Hepatocyte (in vitro differentiated cells): ENCODE measurements at regions not wholly inside any gene's neighbourhood (a gene's known extent, or its start where the extent isn't known, plus 50 kb on each side); places are given as distances from the start of the nearest gene placed in this dataset.

ENCODE experiments used
- DNase-seq: peaks from one replicate; pipeline ENCODE4 v3.0.0-alpha.2; 2016; ENCODE audit warnings: low spot score
- H2AFZ ChIP-seq: fragments of 200-600 bp; sonication (generic); 2 replicates; pipeline ENCODE4 v1.6.0; 2016; ENCODE audit warnings: antibody characterized with exemption, mild to moderate bottlenecking
- H3K27ac ChIP-seq: fragments of 200-600 bp; sonication (generic); 2 replicates; pipeline ENCODE4 v1.5.1; 2016; ENCODE audit warnings: mild to moderate bottlenecking
- H3K27me3 ChIP-seq: fragments of 200-600 bp; sonication (generic); 2 replicates; pipeline ENCODE4 v1.6.1; 2016
- H3K36me3 ChIP-seq: fragments of 200-600 bp; sonication (generic); replicated peaks from 2 replicates; pipeline ENCODE4 v1.5.1; 2016; ENCODE audit warnings: low read depth; ENCODE audit not compliant: insufficient read depth
- H3K4me1 ChIP-seq: fragments of 200-600 bp; sonication (generic); 2 replicates; pipeline ENCODE4 v1.5.1; 2016; ENCODE audit warnings: mild to moderate bottlenecking, moderate library complexity; ENCODE audit not compliant: insufficient read depth
- H3K4me2 ChIP-seq: fragments of 200-600 bp; sonication (generic); 2 replicates; pipeline ENCODE4 v1.6.0; 2016
- H3K4me3 ChIP-seq: fragments of 200-600 bp; sonication (generic); 2 replicates; pipeline ENCODE4 v1.5.1; 2016; ENCODE audit warnings: mild to moderate bottlenecking
- H3K79me2 ChIP-seq: fragments of 200-600 bp; sonication (generic); 2 replicates; pipeline ENCODE4 v1.6.0; 2017; ENCODE audit warnings: mild to moderate bottlenecking
- H3K9me2 ChIP-seq: fragments of 200-600 bp; sonication (generic); replicated peaks from 2 replicates; pipeline ENCODE4 v1.6.0; 2017; ENCODE audit warnings: mild to moderate bottlenecking; ENCODE audit not compliant: insufficient read depth
- H3K9me3 ChIP-seq: fragments of 200-600 bp; sonication (generic); 2 replicates; pipeline ENCODE4 v1.5.1; 2016; ENCODE audit warnings: low read depth, mild to moderate bottlenecking
- H4K20me1 ChIP-seq: fragments of 200-600 bp; sonication (generic); 2 replicates; pipeline ENCODE4 v1.6.0; 2016; ENCODE audit warnings: mild to moderate bottlenecking; ENCODE audit not compliant: insufficient read depth, poor library complexity, severe bottlenecking
- CTCF ChIP-seq: fragments of 200-600 bp; sonication (generic); IDR thresholded peaks from 2 replicates; pipeline ENCODE4 v1.5.1; 2016; ENCODE audit warnings: antibody characterized with exemption, mild to moderate bottlenecking; ENCODE audit not compliant: poor library complexity
- EZH2 ChIP-seq: fragments of 200-600 bp; sonication (generic); IDR thresholded peaks from 2 replicates; pipeline ENCODE4 v1.6.1; 2016; ENCODE audit warnings: antibody characterized with exemption, mild to moderate bottlenecking, borderline replicate concordance
- EZH2phosphoT487 ChIP-seq: fragments of 200-600 bp; sonication (generic); IDR thresholded peaks from one replicate; pipeline ENCODE4 v1.6.1; 2018; ENCODE audit warnings: antibody characterized with exemption, mild to moderate bottlenecking, low read depth, moderate library complexity; ENCODE audit not compliant: unreplicated experiment, severe bottlenecking
- WGBS: methylation state at CpG from one replicate; pipeline ENCODE4 v1.1.6; 2016; ENCODE audit warnings: low lambda C conversion rate; ENCODE audit errors: missing lambda C conversion rate; 5-methylcytosine and 5-hydroxymethylcytosine counted together

GRCh38 chr16:54533856-54534490 is 247.4 kb upstream of the IRX3 start:
- DNase-seq, result no peak
- H3K4me3 ChIP-seq, result no peak overlapping the region
- H3K9me2 ChIP-seq, result no peaks in the 10 kb centered on the region
- H3K27ac ChIP-seq, result no peak overlapping the region
- H2AFZ ChIP-seq, result no peak overlapping the region
- no peak for TF ChIP-seq EZH2phosphoT487
- no peak for TF ChIP-seq CTCF
- no peak for TF ChIP-seq EZH2
- peaks cover 2% of the 10 kb centered on the region for H3K27me3 ChIP-seq
- H3K36me3 ChIP-seq, result no peaks in the 10 kb centered on the region
- no peaks in the 10 kb centered on the region for H4K20me1 ChIP-seq
- H3K79me2 ChIP-seq, result no peaks in the 10 kb centered on the region
- H3K9me3 ChIP-seq, result no peaks in the 10 kb centered on the region
- WGBS, result 100% methylated on average over 4 of the region's 4 CpGs
- H3K4me1 ChIP-seq, result no peaks in the 10 kb centered on the region
- no peak overlapping the region for H3K4me2 ChIP-seq

- H3K9me2 ChIP-seq, result no peaks in the 10 kb centered on the region
- H3K4me2 ChIP-seq, result no peak overlapping the region
- no peaks in the 10 kb centered on the region for H3K36me3 ChIP-seq
- H3K4me3 ChIP-seq, result no peak overlapping the region
- no peaks in the 10 kb centered on the region for H3K27me3 ChIP-seq
- H3K79me2 ChIP-seq, result no peaks in the 10 kb centered on the region
- no peaks in the 10 kb centered on the region for H4K20me1 ChIP-seq
- DNase-seq, result no peak
- WGBS, result 48% methylated on average over 1 of the region's 1 CpG
- H2AFZ ChIP-seq, result no peak overlapping the region
- no peak overlapping the region for H3K27ac ChIP-seq
- no peaks in the 10 kb centered on the region for H3K4me1 ChIP-seq
- no peak for TF ChIP-seq EZH2phosphoT487
- no peaks in the 10 kb centered on the region for H3K9me3 ChIP-seq
Observed at GRCh38 chr16:54526916-54527315, 240.3 kb upstream of the IRX3 start.

- Histone ChIP-seq H3K9me3 (no peaks in the 10 kb centered on the region), H3K27ac (no peak overlapping the region), H3K27me3 (no peaks in the 10 kb centered on the region), H3K9me2 (no peaks in the 10 kb centered on the region), H3K4me2 (no peak overlapping the region), H3K36me3 (no peaks in the 10 kb centered on the region), H4K20me1 (no peaks in the 10 kb centered on the region), H3K4me3 (no peak overlapping the region), H2AFZ (no peak overlapping the region), H3K4me1 (no peaks in the 10 kb centered on the region), H3K79me2 (no peaks in the 10 kb centered on the region)
- no peak for DNase-seq
- WGBS, result 78% methylated on average over 1 of the region's 1 CpG
- no peak for TF ChIP-seq EZH2
- TF ChIP-seq CTCF, result no peak
- TF ChIP-seq EZH2phosphoT487, result no peak
Observed at GRCh38 chr16:54526087-54526486, 239.5 kb upstream of the IRX3 start.

GRCh38 chr16:54525104-54525503 is 238.5 kb upstream of the IRX3 start:
- Histone ChIP-seq H4K20me1 (no peaks in the 10 kb centered on the region), H3K4me2 (no peak overlapping the region), H3K27ac (no peak overlapping the region), H3K9me2 (no peaks in the 10 kb centered on the region), H3K36me3 (no peaks in the 10 kb centered on the region), H2AFZ (no peak overlapping the region), H3K27me3 (no peaks in the 10 kb centered on the region), H3K4me1 (no peaks in the 10 kb centered on the region), H3K9me3 (no peaks in the 10 kb centered on the region), H3K4me3 (no peak overlapping the region), H3K79me2 (no peaks in the 10 kb centered on the region)
- no peak for TF ChIP-seq EZH2phosphoT487
- TF ChIP-seq EZH2, result no peak
- no peak for TF ChIP-seq CTCF
- 86% methylated on average over 4 of the region's 4 CpGs for WGBS
- no peak for DNase-seq
